ENCODE measurements at regions not wholly inside any gene's neighbourhood (a gene's known extent, or its start where the extent isn't known, plus 50 kb on each side); places are given as distances from the start of the nearest gene placed in this dataset.
"Not testable (repeated sequence)": the region's sequence is repeated elsewhere in the genome, so short reads cannot be mapped to it uniquely, and the experiment has no call there.

DNA sequence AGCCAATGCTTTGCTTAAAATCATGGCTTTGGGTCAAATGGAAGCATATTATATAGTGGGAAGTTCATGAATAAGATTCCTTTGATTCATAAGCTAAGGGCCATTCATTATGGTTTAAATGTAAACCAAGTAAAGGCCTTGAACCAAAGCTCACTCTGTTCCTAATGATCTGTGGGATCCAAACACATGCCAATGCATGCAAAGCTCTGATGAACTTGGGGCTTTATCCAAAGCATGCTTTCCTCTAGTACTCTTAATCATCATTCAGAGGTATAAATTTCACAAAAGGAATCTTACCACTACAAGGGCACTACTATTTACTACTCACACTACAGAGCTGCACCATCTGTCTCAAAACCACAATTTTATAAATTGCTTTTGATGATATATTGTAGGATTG is 102.8 kb upstream of the RBMS1 start:
- Histone ChIP-seq H3K4me3 (no peak overlapping the region), H3K36me3 (no peaks in the 10 kb centered on the region), H3K27ac (no peak overlapping the region), H3K4me1 (ENCODE audit: control insufficient read depth in 1 of 2, low read depth in 2 of 2) (no peaks in the 10 kb centered on the region), H3K27me3 (replicated peaks; ENCODE audit: insufficient read depth) (no peaks in the 10 kb centered on the region), H3K9me3 (peaks cover 3% of the 10 kb centered on the region)
- ATAC-seq (ENCODE audit: insufficient number of reproducible peaks, low FRiP score, low read depth) (no peak), DNase-seq (ENCODE audit: low spot score) (no peak)
- no peak for TF ChIP-seq CTCF (IDR thresholded peaks at IDR 0.05)

DNA sequence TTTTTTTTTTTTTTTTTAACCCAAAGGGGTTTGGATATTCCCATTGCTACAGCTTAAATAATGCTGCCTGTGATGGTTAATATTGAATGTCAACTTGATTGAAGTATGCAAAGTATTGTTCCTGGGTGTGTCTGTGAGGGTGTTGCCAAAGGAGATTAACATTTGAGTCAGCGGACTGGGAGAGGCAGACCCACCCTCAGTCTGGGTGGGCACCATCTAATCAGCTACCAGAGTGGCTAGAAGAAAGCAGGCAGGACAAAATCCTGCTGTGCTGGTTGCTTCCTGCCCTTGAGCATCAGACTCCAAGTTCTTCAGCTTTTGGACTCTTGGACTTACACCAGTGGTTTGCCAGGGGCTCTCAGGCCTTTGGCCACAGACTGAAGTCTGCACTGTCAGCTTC is 106.8 kb upstream of the RBMS1 start:
- not testable (repeated sequence) for H3K27ac ChIP-seq; H3K4me3 ChIP-seq; DNase-seq (ENCODE audit: low spot score); H3K9me3 ChIP-seq; H3K4me1 ChIP-seq (ENCODE audit: control insufficient read depth in 1 of 2, low read depth in 2 of 2); ATAC-seq (ENCODE audit: insufficient number of reproducible peaks, low FRiP score, low read depth); H3K36me3 ChIP-seq; H3K27me3 ChIP-seq (replicated peaks; ENCODE audit: insufficient read depth)

DNA sequence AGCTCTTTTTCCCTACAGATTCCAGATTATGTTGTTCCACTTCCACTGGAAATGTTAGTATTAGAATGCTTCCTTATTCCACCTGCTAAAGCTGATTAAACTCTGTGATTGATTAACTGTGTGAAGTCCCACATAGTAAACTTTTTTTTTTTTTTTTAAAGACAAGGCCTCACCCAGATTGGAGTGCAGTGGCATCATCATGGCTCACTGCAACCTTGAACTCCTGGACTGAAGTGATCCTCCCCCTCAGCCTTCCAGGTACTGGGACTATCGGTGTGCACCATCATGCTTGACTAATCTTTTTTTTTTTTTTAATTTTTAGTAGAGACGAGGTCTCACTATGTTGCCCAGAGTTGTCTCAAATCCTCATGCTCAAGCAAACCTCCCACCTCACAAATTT is 108.5 kb upstream of the RBMS1 start:
- DNase-seq (ENCODE audit: low spot score) (no peak), ATAC-seq (ENCODE audit: insufficient number of reproducible peaks, low FRiP score, low read depth) (no peak)
- Histone ChIP-seq H3K9me3 (no peaks in the 10 kb centered on the region), H3K27ac (no peak overlapping the region), H3K4me3 (no peak overlapping the region), H3K36me3 (no peaks in the 10 kb centered on the region), H3K4me1 (ENCODE audit: control insufficient read depth in 1 of 2, low read depth in 2 of 2) (no peaks in the 10 kb centered on the region), H3K27me3 (replicated peaks; ENCODE audit: insufficient read depth) (no peaks in the 10 kb centered on the region)
- TF ChIP-seq CTCF (IDR thresholded peaks at IDR 0.05): no peak

DNA sequence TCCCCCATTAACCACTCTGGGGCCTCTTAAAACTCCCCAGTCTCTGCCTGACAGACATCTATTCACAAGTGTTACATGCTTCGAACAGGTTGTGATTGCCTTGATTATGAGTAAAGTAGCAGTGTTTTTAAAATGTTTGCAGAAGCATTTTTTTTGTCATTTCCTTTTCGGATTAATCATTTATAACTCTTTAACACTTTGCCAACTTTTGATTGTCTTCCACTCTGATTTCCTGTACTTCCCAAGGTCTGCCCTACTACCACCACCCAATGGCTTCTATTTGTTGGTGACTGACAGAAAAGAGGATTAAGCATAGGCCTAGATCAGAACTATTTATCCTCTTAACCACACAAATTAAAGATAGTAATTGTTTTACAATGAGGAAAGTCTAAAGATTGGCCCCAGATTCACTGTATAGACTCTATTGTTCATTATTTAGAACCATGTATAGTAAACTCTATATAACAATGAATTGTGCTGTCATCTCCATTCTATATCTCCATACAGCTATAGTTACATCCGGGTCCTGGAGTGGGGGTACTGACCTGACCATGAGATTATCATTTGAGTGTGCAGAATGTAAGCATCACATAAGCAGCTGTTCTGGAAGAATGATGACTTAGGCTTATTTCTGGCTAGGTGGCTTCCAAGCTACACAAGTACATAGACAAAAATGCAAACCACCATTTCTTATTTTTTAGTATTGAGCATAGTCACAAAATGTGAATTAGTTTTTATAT is 110.3 kb upstream of the RBMS1 start:
- TF ChIP-seq CTCF (IDR thresholded peaks at IDR 0.05): no peak
- Histone ChIP-seq H3K27ac (no peak overlapping the region), H3K4me1 (ENCODE audit: control insufficient read depth in 1 of 2, low read depth in 2 of 2) (no peaks in the 10 kb centered on the region), H3K36me3 (no peaks in the 10 kb centered on the region), H3K9me3 (no peaks in the 10 kb centered on the region), H3K4me3 (no peak overlapping the region), H3K27me3 (replicated peaks; ENCODE audit: insufficient read depth) (no peaks in the 10 kb centered on the region)
- ATAC-seq (ENCODE audit: insufficient number of reproducible peaks, low FRiP score, low read depth): no peak
- DNase-seq (ENCODE audit: low spot score): no peak

- Histone ChIP-seq H3K9me3 (no peaks in the 10 kb centered on the region), H3K36me3 (no peaks in the 10 kb centered on the region), H3K4me1 (ENCODE audit: control insufficient read depth in 1 of 2, low read depth in 2 of 2) (no peaks in the 10 kb centered on the region), H3K4me3 (no peak overlapping the region), H3K27ac (no peak overlapping the region), H3K27me3 (replicated peaks; ENCODE audit: insufficient read depth) (no peaks in the 10 kb centered on the region)
- ATAC-seq (ENCODE audit: insufficient number of reproducible peaks, low FRiP score, low read depth) (no peak), DNase-seq (ENCODE audit: low spot score) (no peak)
- TF ChIP-seq CTCF (IDR thresholded peaks at IDR 0.05): no peak
Measured at GRCh38 chr2:160606341-160606740, 112.7 kb upstream of the RBMS1 start.

GRCh38 chr2:160608599-160608998 is 115.0 kb upstream of the RBMS1 start:
- H3K4me3 ChIP-seq: no peak overlapping the region
- no peak for TF ChIP-seq CTCF (IDR thresholded peaks at IDR 0.05)
- H3K4me1 ChIP-seq (ENCODE audit: control insufficient read depth in 1 of 2, low read depth in 2 of 2): no peaks in the 10 kb centered on the region
- H3K27ac ChIP-seq: no peak overlapping the region
- H3K36me3 ChIP-seq: no peaks in the 10 kb centered on the region
- H3K27me3 ChIP-seq (replicated peaks; ENCODE audit: insufficient read depth): no peaks in the 10 kb centered on the region
- no peaks in the 10 kb centered on the region for H3K9me3 ChIP-seq
- DNase-seq (ENCODE audit: low spot score) (no peak), ATAC-seq (ENCODE audit: insufficient number of reproducible peaks, low FRiP score, low read depth) (no peak)
